GM23248 (cell line): ENCODE measurements at regions not wholly inside any gene's neighbourhood (a gene's known extent, or its start where the extent isn't known, plus 50 kb on each side); places are given as distances from the start of the nearest gene placed in this dataset.

Source experiments
- EZH2 ChIP-seq: fragments of 200-600 bp; sonication (generic); IDR thresholded peaks from 2 replicates; pipeline ENCODE4 v1.6.1; 2018; ENCODE audit warnings: antibody characterized with exemption, mild to moderate bottlenecking; ENCODE audit not compliant: insufficient read depth, poor library complexity, severe bottlenecking
- EZH2phosphoT487 ChIP-seq: fragments of 200-600 bp; sonication (generic); IDR thresholded peaks from 2 replicates; pipeline ENCODE4 v1.6.1; 2018; ENCODE audit warnings: antibody characterized with exemption, moderate library complexity, mild to moderate bottlenecking, low read depth; ENCODE audit not compliant: insufficient read depth

GRCh38 chr9:74125941-74126340, 371.2 kb upstream of the RORB start:
- no peak for TF ChIP-seq EZH2
- no peak for TF ChIP-seq EZH2phosphoT487
